ENCODE measurements at regions not wholly inside any gene's neighbourhood (a gene's known extent, or its start where the extent isn't known, plus 50 kb on each side); places are given as distances from the start of the nearest gene placed in this dataset.
"Not testable (repeated sequence)": the region's sequence is repeated elsewhere in the genome, so short reads cannot be mapped to it uniquely, and the experiment has no call there.

DNA sequence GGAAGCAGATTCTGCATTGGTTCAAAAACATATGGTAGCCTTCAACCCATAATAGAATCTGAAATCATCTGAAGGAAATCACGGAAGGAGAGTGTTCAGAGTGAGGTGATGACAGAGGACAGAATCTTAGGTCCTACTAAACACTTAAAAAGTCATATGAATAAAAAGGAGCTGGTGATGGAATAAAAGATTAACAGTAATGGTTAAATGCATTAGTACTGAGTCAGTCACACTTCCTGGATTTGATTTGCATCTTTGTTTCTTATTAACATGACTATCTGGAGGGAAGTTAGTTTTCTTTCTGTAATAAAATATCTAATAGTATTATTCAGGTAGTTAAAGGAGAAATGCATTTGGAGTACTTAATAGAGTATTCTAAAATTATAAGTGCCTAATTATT is 296.3 kb upstream of the ATXN7L3B start:
- Mint-ChIP-seq H3K4me3 (no peak overlapping the region), H3K27me3 (no peaks in the 10 kb centered on the region), H3K27ac (no peak overlapping the region), H3K9me3 (peaks cover 4% of the 10 kb centered on the region), H3K36me3 (no peaks in the 10 kb centered on the region), H3K4me1 (ENCODE audit: unreplicated experiment) (no peaks in the 10 kb centered on the region)
- TF ChIP-seq, protein P1, sequence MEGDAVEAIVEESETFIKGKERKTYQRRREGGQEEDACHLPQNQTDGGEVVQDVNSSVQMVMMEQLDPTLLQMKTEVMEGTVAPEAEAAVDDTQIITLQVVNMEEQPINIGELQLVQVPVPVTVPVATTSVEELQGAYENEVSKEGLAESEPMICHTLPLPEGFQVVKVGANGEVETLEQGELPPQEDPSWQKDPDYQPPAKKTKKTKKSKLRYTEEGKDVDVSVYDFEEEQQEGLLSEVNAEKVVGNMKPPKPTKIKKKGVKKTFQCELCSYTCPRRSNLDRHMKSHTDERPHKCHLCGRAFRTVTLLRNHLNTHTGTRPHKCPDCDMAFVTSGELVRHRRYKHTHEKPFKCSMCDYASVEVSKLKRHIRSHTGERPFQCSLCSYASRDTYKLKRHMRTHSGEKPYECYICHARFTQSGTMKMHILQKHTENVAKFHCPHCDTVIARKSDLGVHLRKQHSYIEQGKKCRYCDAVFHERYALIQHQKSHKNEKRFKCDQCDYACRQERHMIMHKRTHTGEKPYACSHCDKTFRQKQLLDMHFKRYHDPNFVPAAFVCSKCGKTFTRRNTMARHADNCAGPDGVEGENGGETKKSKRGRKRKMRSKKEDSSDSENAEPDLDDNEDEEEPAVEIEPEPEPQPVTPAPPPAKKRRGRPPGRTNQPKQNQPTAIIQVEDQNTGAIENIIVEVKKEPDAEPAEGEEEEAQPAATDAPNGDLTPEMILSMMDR (conservative IDR thresholded peaks at IDR 0.05), result no peak
- DNase-seq (ENCODE audit: extremely low spot score, unreplicated experiment), result no peak

DNA sequence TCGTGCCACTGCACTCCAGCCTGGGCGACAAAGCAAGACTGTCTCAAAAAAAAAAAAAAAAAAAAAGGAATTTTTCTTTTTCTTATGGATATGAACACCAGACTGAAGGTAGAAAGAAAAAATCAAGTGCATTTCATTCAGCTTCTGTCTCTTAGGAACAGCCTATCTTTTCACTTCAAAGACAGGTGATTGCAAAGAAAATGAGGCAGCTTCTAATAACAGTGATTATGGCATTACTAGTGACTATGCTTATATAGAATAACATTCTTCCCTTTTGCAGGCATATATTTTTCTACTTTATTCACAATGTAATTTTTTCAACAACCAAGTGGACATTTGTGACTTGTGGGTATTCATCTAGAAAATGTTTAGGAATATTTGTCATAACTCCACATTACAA is 295.5 kb upstream of the ATXN7L3B start:
- no peak overlapping the region for H3K27ac Mint-ChIP-seq
- no peak for DNase-seq (ENCODE audit: extremely low spot score, unreplicated experiment)

DNA sequence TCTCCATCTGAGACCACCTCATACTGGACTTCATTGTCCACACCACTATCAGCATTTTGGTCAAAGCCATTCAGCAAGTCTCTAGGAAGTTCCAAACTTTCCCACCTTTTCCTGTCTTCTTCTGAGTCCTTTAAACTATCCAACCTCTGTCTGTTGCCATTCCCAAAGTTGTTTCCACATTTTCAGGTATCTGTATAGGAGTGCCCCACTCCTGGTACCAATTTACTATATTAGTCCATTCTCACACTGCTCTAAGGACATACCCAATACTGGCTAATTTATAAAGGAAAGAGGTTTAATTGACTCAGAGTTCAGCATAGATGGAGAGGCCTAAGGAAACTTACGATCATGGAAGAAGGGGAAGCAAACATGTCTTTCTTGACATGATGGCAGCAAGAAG is 292.2 kb upstream of the ATXN7L3B start:
- TF ChIP-seq, protein P1 (conservative IDR thresholded peaks at IDR 0.05), result no peak
- H3K9me3 Mint-ChIP-seq, result no peaks in the 10 kb centered on the region
- no peak for DNase-seq (ENCODE audit: extremely low spot score, unreplicated experiment)
- H3K27ac Mint-ChIP-seq, result no peak overlapping the region
- H3K4me1 Mint-ChIP-seq (ENCODE audit: unreplicated experiment), result no peaks in the 10 kb centered on the region
- no peak overlapping the region for H3K4me3 Mint-ChIP-seq
- no peaks in the 10 kb centered on the region for H3K27me3 Mint-ChIP-seq
- H3K36me3 Mint-ChIP-seq, result no peaks in the 10 kb centered on the region

More for the DNA sequence above, 295.5 kb upstream of the ATXN7L3B start:
- Mint-ChIP-seq H3K36me3 (no peaks in the 10 kb centered on the region), H3K4me3 (no peak overlapping the region), H3K9me3 (peaks cover 4% of the 10 kb centered on the region), H3K4me1 (ENCODE audit: unreplicated experiment) (no peaks in the 10 kb centered on the region), H3K27me3 (no peaks in the 10 kb centered on the region)
- TF ChIP-seq, protein P1 (conservative IDR thresholded peaks at IDR 0.05), result no peak

DNA sequence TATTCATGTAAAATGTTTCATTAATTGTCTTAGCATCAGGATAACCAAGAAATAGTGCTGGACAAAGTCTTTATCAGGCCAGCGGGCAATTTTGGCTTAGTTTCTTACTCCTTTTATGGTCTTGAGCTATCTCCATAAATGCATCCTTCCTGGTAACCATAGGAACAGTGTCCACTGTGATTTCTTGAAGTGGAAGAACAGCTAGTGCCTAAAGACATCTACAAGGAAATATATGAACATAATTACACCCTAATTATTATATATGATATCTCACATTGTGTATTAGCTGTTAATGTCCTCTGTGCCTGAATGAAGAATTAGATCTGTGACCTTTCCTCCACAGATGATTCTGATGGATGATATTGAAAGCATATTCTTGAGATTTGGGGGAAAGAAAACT is 286.7 kb upstream of the ATXN7L3B start:
- H3K36me3 Mint-ChIP-seq, result no peaks in the 10 kb centered on the region
- DNase-seq (ENCODE audit: extremely low spot score, unreplicated experiment), result no peak
- TF ChIP-seq, protein P1 (conservative IDR thresholded peaks at IDR 0.05), result no peak
- peaks cover 5% of the 10 kb centered on the region for H3K9me3 Mint-ChIP-seq
- H3K4me1 Mint-ChIP-seq (ENCODE audit: unreplicated experiment), result no peaks in the 10 kb centered on the region
- no peaks in the 10 kb centered on the region for H3K27me3 Mint-ChIP-seq
- no peak overlapping the region for H3K27ac Mint-ChIP-seq
- no peak overlapping the region for H3K4me3 Mint-ChIP-seq

DNA sequence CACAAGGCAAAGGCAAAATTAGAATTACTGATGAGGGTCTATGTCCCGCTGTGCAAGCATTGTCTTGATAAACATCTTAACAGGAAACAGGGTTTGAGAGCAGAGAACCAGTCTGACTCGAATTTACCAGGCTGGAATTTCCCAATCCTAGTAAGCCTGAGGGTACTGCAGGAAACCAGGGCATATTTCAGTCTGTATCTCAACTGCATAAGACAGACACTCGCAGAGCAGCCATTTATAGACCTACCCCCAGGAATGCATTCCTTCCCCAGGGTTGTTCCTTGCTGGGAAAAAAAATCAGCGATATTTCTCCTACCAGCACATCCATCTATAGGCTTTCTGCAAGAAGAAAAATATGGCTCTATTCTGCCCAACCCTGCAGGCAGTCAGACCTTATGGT is 283.8 kb upstream of the ATXN7L3B start:
- not testable (repeated sequence) for H3K9me3 Mint-ChIP-seq; DNase-seq (ENCODE audit: extremely low spot score, unreplicated experiment); H3K4me3 Mint-ChIP-seq; H3K27ac Mint-ChIP-seq; H3K36me3 Mint-ChIP-seq; H3K27me3 Mint-ChIP-seq; H3K4me1 Mint-ChIP-seq (ENCODE audit: unreplicated experiment)

DNA sequence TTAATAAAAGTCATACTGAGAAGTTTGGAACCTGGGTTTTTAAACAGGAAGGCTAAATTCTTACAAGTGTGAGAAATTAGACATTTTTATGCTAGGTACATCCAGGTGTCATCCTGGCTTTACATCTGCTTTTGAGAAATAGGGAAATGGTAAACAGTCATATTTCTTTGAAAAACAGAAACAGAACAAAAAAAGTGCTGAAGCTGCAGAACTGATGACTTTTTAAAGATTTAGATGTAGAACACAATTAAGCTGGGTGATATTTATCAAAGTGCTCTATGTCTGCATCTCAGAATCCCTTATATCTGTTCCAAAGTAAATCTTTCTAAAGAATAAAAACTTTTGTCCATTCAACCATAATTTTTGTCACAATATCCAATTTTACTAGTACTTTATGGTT is 282.9 kb upstream of the ATXN7L3B start:
- H3K27me3 Mint-ChIP-seq, result no peaks in the 10 kb centered on the region
- peaks cover 5% of the 10 kb centered on the region for H3K9me3 Mint-ChIP-seq
- no peak for DNase-seq (ENCODE audit: extremely low spot score, unreplicated experiment)
- H3K27ac Mint-ChIP-seq, result no peak overlapping the region
- H3K4me1 Mint-ChIP-seq (ENCODE audit: unreplicated experiment), result no peaks in the 10 kb centered on the region
- no peak overlapping the region for H3K4me3 Mint-ChIP-seq
- H3K36me3 Mint-ChIP-seq, result no peaks in the 10 kb centered on the region
- TF ChIP-seq, protein P1 (conservative IDR thresholded peaks at IDR 0.05), result no peak

All from type B pancreatic cell (in vitro differentiated cells).